NCI-H345 treated with DMSO at 0.1 percent for 48 hours (cell line): ENCODE measurements at regions not wholly inside any gene's neighbourhood (a gene's known extent, or its start where the extent isn't known, plus 50 kb on each side); places are given as distances from the start of the nearest gene placed in this dataset.
A peak's percentile ranks its signal among the peaks of the same experiment; 100 is the strongest.
"Not testable (repeated sequence)": the region's sequence is repeated elsewhere in the genome, so short reads cannot be mapped to it uniquely, and the experiment has no call there.

Source experiments
- DNase-seq: peaks from one replicate; lab custom pipeline; 2025; ENCODE audit not compliant: unreplicated experiment; lab: John Stamatoyannopoulos, UW

DNA sequence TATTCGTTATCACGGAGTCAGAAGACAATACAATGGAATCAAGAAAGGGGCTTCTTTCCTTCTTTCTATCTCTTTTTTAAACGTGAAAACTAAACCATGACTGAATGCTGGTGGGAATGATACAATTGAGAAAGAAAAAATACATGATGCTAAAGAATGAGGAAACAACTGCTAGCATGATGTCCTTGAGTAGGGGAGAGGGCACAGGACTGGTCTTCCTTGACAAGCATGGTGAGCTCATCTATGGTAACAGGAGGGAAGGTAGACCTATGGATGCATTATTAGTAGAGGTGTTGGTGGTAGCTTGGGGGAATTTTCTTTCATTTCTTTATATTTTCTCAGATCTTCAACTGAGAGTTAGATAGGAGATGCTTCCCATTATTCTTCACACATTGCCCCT lies 88.9 kb upstream of the COL1A2 start:
- DNase-seq, result no peak

DNA sequence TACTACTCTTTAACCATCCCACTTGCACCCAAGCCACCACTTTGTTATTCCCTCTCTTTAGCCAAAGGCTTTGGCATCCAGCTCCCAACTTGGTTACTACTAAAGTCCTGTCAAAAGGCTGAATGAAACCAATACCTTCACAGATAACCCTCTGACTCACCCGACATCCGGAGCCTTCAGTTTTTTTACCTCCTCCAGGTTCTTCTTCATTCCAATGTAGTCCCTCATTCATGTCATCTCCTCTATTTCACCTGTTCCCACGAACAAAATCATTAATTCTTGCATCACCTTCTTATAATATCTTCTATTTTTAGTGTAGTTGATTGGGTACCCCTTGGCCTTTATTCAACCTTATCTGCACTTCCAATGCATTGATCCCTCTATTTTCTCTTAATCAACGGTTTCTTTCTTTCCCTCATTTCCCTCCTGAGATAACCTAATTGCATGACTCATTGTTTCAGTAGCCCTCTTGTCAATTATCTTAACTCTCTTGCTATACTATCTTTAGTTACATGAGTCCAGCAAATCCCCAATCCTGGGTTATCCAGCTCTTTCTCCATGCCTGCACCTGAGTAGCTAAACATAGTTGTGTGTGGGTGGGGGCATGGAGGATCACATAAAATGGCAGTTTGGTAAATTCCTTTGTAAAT lies 87.2 kb upstream of the COL1A2 start:
- DNase-seq, result no peak

DNA sequence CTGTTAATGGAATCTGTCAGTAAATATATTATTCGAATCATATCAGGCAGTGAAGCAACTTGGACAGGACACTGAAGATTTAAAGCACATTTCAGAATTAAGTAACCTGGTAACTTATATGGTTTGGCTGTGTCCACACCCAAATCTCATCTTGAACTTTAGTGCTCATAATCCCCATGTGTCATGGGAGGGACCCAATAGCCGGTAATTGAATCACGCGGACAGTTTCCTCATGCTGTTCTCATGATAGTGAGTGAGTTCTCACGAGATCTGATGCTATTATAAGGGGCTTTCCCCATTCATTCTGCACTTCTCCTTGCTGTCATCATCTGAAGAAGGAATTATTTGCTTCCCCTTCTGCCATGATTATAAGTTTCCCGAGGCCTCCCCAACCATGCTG lies 83.2 kb upstream of the COL1A2 start:
- DNase-seq, result no peak

GRCh38 chr7:94313926-94314325 lies 80.8 kb upstream of the COL1A2 start:
- no peak for DNase-seq

DNA sequence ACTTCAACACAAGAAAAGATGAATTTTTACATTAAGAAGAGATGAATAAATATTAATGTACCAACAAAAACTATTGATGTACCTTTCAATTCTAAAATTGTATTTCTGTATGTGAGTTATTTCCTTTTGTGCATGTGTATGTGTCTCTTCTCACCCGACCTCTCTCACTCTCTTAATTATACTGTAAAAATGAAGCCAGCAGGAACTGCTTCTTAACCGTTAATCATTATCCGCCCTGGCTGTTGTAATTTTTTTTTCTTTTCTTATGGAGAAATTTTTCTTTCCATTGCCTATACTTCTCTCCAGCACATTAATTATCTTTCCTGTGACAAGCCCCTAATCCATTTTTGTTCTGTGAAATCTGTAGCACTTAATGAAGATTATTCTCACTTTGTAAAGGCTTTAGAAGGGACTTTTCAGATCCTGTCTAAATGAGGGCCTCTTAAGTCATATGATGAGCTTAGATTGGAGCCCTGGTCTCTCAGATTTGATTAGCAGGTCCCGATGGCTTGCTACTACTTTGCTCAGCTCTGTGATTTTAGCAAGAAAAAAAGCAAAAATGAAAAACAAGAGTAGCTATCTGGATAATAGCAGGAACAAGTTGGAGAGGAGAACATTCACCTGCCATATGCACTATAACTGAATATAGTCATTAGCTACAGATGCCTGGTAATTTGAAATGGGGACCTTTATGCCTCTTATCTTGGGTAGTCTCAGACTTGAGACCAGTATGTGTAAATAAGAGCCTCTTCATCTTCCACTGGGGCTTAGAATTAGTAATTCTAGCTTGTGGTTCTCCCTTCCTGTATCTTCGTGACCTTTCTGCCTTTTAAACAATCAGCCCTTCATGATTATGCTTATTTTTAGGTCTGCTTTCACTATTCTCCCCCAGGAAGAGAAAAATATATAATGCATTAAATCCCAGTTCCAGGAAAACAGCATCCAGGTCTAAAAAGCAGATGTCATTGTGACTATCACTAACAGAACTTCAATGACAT lies 80.0 kb upstream of the COL1A2 start:
- DNase-seq, result no peak

GRCh38 chr7:94321138-94321537 lies 73.6 kb upstream of the COL1A2 start:
- not testable (repeated sequence) for DNase-seq

DNA sequence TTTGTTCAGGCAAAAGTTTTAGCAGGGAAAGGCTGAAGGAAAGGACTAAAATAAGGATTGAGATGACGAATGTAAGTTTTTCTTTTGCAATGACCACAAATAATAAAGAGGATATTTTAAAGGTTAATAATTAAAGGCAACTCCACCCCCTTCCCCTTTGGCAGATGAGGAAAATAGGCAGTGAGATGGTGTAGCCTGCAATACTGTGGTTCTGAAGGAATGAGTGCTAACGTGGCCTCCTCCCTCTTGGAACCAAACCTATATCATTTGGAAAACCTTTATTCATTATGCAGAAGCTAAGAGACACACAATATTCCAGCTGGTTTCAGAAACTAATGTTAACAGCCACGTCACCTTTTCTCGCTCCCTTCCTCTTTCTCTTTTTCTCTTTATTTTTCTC lies 70.9 kb upstream of the COL1A2 start:
- no peak for DNase-seq

GRCh38 chr7:94324380-94325121 lies 70.1 kb upstream of the COL1A2 start:
- DNase-seq, result no peak

DNA sequence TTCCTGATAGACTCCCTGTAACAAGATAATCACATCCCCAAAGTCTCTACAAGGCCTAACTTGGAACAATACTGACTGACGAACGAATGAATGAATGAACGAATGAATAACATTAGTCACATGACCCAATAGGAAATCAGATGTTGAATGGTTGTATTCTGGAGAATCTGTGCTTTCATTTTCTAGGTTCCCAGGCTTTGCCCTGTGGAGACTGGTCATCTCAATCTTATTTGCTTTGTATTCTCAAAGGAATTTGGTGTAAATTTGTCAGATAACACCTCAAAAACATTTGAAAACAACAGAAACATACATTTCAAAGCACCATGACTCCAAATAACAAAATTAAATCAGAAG lies 69.6 kb upstream of the COL1A2 start:
- no peak for DNase-seq

DNA sequence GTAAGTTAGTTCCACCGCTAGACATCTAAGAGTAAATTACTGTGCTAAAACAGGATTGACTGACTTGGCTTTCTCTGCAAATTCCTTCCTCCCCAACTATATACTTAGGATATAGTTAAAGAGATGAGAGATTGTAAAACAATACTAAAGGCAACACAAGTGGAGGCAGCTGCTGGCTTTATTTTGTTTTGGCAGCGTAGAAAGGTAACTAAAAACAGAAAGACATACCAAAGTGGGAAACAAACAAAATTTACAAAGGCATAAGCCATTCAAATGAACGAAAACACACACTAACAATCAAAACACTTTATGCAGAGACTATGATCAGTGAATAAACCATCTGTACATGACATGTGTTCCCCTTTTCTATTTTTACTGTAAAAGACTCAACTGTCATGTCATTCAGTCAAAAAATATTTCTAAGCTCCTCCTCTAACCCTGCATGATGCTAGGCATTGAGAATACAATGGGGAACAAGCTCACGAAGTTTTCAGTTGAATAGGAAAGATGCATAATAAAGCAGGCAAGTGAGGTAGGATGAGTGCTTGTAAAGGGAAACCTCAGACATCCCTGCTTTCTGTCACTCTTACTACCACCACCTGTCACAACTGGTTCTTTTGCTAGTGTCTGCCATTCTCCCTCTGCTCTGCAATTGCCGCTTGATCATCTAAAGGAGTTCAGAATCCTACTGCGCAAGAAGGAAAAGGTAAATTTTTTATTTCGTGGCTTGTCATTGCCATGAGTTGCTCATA lies 64.2 kb upstream of the COL1A2 start:
- DNase-seq, result peak; percentile 37

DNA sequence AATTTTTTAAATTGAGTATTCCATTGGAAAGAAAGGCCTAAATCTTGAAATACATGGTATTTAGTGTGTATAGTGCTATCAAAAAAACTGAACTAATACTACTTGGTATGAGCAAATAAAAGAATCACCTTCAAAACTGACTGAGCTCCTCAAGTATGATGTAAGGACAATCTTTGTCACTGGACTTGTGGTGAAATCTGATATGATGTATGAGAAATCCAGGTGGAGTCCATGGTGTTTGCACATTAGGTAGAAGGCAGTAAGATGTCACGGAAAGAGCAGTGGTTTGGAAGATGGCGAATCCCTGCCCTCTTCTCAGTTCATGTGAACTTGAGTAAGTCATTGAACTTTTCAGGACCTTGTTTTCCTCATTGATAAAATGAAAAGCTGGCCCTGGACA lies 62.1 kb upstream of the COL1A2 start:
- DNase-seq, result no peak

GRCh38 chr7:94333810-94334209 lies 60.9 kb upstream of the COL1A2 start:
- DNase-seq, result no peak

DNA sequence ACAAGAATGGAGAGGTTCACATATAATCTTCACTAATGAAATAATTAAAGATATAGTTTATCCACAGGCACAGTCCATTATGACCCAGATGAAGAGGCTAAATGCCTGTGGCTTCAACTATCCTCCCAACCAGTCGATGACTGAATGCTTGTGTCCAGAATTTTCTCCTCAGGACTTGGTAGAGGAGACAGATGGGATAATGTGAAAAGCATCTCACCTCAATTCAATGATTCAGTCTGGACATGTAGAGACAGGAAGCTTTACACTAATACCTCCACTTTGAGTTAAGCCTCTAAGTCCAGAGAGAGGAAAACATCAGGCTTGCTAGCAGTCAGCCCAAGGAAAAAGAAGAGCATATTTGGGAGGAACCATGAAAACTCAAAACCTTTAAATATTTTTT lies 59.1 kb upstream of the COL1A2 start:
- no peak for DNase-seq

- DNase-seq, result no peak
Measured at GRCh38 chr7:94336009-94336408, 58.7 kb upstream of the COL1A2 start.

- DNase-seq, result no peak
Measured at GRCh38 chr7:94338921-94339371, 55.7 kb upstream of the COL1A2 start.

- DNase-seq, result no peak
Measured at GRCh38 chr7:94344826-94345225, 49.9 kb upstream of the COL1A2 start.
